Endodermal cell (in vitro differentiated cells): ENCODE measurements at regions not wholly inside any gene's neighbourhood (a gene's known extent, or its start where the extent isn't known, plus 50 kb on each side); places are given as distances from the start of the nearest gene placed in this dataset.

Experiments used
- DNase-seq: peaks from one replicate; pipeline ENCODE4 v3.0.0-alpha.2; 2017
- H3K27ac ChIP-seq: 2 replicates; pipeline ENCODE4 v1.5.1; 2013; ENCODE audit warnings: mild to moderate bottlenecking, low read depth, low read length, moderate library complexity
- H3K27me3 ChIP-seq: 2 replicates; pipeline ENCODE4 v1.6.1; 2013; ENCODE audit warnings: mild to moderate bottlenecking, low read length, moderate library complexity; ENCODE audit not compliant: insufficient read depth, control insufficient read depth, poor library complexity, severe bottlenecking
- H3K36me3 ChIP-seq: 2 replicates; pipeline ENCODE4 v1.7.0; 2013; ENCODE audit warnings: mild to moderate bottlenecking, low read length, moderate library complexity; ENCODE audit not compliant: control insufficient read depth, insufficient read depth
- H3K4me1 ChIP-seq: one replicate; pipeline ENCODE4 v1.7.0; 2013; ENCODE audit warnings: low read length; ENCODE audit not compliant: control insufficient read depth, insufficient read depth
- H3K4me3 ChIP-seq: 2 replicates; pipeline ENCODE4 v1.5.1; 2013; ENCODE audit warnings: mild to moderate bottlenecking, low read length, moderate library complexity
- H3K9ac ChIP-seq: 2 replicates; pipeline ENCODE4 v1.6.1; 2013; ENCODE audit warnings: mild to moderate bottlenecking, low read length, moderate library complexity; ENCODE audit not compliant: poor library complexity, severe bottlenecking; ENCODE audit errors: extremely low read depth
- H3K9me3 ChIP-seq: 2 replicates; pipeline ENCODE4 v1.6.1; 2013; ENCODE audit warnings: mild to moderate bottlenecking, low read length, moderate library complexity; ENCODE audit not compliant: control insufficient read depth
- H3K27ac Mint-ChIP-seq: 2 replicates; pipeline ENCODE4 v1.8.0; 2020; ENCODE audit warnings: mixed read lengths
- H3K27me3 Mint-ChIP-seq: 2 replicates; pipeline ENCODE4 v1.8.0; 2021; ENCODE audit warnings: mild to moderate bottlenecking, mixed read lengths; ENCODE audit not compliant: insufficient read depth
- H3K36me3 Mint-ChIP-seq: 2 replicates; pipeline ENCODE4 v1.8.0; 2020; ENCODE audit warnings: low read depth, mixed read lengths
- H3K4me1 Mint-ChIP-seq: 2 replicates; pipeline ENCODE4 v1.8.0; 2020; ENCODE audit warnings: mixed read lengths
- H3K4me3 Mint-ChIP-seq: 2 replicates; pipeline ENCODE4 v1.8.0; 2020; ENCODE audit warnings: mild to moderate bottlenecking, moderate library complexity, mixed read lengths
- H3K9me3 Mint-ChIP-seq: 2 replicates; pipeline ENCODE4 v1.8.0; 2020; ENCODE audit warnings: mild to moderate bottlenecking, mixed read lengths
- WGBS, 2 experiments: methylation state at CpG; one replicate each; pipeline versions ENCODE4 v1.1.5 to v1.1.7; 2013; ENCODE audit warnings: missing lambda C conversion rate in 2 of 2, mixed read lengths in 1 of 2; ENCODE audit not compliant: insufficient coverage in 1 of 2, insufficient read length in 1 of 2; 5-methylcytosine and 5-hydroxymethylcytosine counted together
- TF ChIP-seq, protein P1 (sequence below): fragments of 200-600 bp; sonication (generic); conservative IDR thresholded peaks from 2 replicates; pipeline ENCODE4 v1.5.0; 2021; ENCODE audit warnings: antibody characterized with exemption, mild to moderate bottlenecking

DNA sequence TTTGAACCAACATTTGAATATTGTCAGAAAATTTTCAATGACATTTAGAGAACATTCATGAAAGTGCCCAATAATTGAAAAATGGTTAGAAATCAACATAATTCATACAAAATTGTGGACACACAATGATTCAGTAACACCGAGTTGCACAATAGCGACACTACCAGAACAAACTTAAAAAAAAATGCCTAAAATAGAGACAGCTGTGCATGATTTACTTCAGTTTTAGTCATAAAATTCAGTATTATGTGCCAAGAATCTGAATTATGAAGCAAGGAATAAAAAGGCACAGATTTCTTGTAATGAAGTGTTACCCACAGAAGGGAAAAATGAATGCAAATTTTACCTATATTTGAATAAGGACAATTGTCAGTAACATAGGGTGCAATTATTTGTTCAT, 396.0 kb downstream of the SEMA3D start:
- Histone ChIP-seq H3K4me3 (no peak overlapping the region), H3K9me3 (peaks cover under 1% of the 10 kb centered on the region), H3K27ac (no peak overlapping the region), H3K27me3 (no peaks in the 10 kb centered on the region), H3K4me1 (no peaks in the 10 kb centered on the region), H3K36me3 (no peaks in the 10 kb centered on the region), H3K9ac (no peak overlapping the region)
- no peak overlapping the region for H3K27ac Mint-ChIP-seq
- no peak for DNase-seq
- H3K27me3 Mint-ChIP-seq: no peaks in the 10 kb centered on the region
- H3K4me3 Mint-ChIP-seq: no peak overlapping the region
- H3K9me3 Mint-ChIP-seq: peaks cover 9% of the 10 kb centered on the region
- WGBS, 2 experiments: 83 to 98% methylated on average over 1 to 2 of the region's 2 CpGs
- H3K36me3 Mint-ChIP-seq: no peaks in the 10 kb centered on the region
- TF ChIP-seq, protein P1, sequence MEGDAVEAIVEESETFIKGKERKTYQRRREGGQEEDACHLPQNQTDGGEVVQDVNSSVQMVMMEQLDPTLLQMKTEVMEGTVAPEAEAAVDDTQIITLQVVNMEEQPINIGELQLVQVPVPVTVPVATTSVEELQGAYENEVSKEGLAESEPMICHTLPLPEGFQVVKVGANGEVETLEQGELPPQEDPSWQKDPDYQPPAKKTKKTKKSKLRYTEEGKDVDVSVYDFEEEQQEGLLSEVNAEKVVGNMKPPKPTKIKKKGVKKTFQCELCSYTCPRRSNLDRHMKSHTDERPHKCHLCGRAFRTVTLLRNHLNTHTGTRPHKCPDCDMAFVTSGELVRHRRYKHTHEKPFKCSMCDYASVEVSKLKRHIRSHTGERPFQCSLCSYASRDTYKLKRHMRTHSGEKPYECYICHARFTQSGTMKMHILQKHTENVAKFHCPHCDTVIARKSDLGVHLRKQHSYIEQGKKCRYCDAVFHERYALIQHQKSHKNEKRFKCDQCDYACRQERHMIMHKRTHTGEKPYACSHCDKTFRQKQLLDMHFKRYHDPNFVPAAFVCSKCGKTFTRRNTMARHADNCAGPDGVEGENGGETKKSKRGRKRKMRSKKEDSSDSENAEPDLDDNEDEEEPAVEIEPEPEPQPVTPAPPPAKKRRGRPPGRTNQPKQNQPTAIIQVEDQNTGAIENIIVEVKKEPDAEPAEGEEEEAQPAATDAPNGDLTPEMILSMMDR: no peak
- H3K4me1 Mint-ChIP-seq: no peaks in the 10 kb centered on the region

DNA sequence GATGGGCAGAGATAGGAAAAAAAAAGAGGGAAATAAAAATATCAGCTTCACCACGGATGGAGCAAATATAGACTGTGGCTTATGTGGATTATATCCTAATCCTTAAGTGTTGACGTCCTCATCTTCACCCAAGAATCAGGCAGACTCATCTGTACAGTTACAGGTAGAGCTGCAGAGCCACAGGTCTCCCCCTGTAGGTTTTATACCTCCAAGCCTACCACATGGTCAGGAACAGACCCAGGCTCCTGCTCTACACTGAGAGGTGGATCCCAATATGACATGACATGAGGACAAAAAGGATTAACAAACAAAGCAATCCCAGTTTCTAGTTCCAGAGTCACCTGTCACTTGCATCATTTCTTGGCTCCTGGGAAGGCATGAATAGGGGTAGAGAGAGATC, 400.8 kb downstream of the SEMA3D start:
- H3K36me3 ChIP-seq: no peaks in the 10 kb centered on the region
- DNase-seq: no peak
- H3K27ac ChIP-seq: no peak overlapping the region
- no peaks in the 10 kb centered on the region for H3K27me3 ChIP-seq
- Mint-ChIP-seq H3K9me3 (no peaks in the 10 kb centered on the region), H3K4me3 (no peak overlapping the region), H3K27me3 (no peaks in the 10 kb centered on the region), H3K36me3 (no peaks in the 10 kb centered on the region), H3K27ac (no peak overlapping the region), H3K4me1 (peaks cover 7% of the 10 kb centered on the region)
- 92% methylated on average over 2 of the region's 2 CpGs; no CpG with 5 or more reads in 1 of the 2 experiments for WGBS, 2 experiments
- TF ChIP-seq, protein P1: peak; percentile 37
- no peaks in the 10 kb centered on the region for H3K4me1 ChIP-seq
- no peak overlapping the region for H3K9ac ChIP-seq
- H3K4me3 ChIP-seq: no peak overlapping the region
- H3K9me3 ChIP-seq: no peaks in the 10 kb centered on the region

DNA sequence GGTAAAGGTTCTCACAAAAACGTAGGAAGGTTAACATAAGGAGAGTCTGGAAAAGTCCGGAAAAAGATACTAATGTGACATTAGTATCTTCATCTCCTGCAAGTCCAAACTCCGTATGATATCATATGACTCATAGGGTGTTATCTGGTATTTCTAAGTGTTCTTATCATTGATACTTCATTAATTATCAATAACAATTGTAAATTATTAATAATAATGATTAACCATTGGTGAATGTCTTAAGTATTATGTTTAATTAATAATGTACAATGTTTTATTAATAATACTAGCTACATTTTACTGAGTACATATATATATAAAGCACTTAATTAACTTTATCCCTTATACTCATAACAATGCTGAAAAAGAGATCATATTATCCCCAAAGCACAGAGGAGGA, 402.4 kb downstream of the SEMA3D start:
- no peak overlapping the region for H3K27ac Mint-ChIP-seq
- no peaks in the 10 kb centered on the region for H3K4me1 ChIP-seq

More for the DNA sequence above, 402.4 kb downstream of the SEMA3D start:
- Histone ChIP-seq H3K27ac (no peak overlapping the region), H3K9me3 (no peaks in the 10 kb centered on the region), H3K4me3 (no peak overlapping the region), H3K27me3 (no peaks in the 10 kb centered on the region), H3K9ac (no peak overlapping the region), H3K36me3 (no peaks in the 10 kb centered on the region)
- H3K36me3 Mint-ChIP-seq: no peaks in the 10 kb centered on the region
- 83 to 92% methylated on average over 2 to 3 of the region's 3 CpGs for WGBS, 2 experiments
- no peaks in the 10 kb centered on the region for H3K27me3 Mint-ChIP-seq
- H3K4me1 Mint-ChIP-seq: peaks cover 7% of the 10 kb centered on the region
- H3K4me3 Mint-ChIP-seq: no peak overlapping the region
- TF ChIP-seq, protein P1: no peak
- H3K9me3 Mint-ChIP-seq: no peaks in the 10 kb centered on the region
- DNase-seq: no peak
